ENCODE measurements at regions not wholly inside any gene's neighbourhood (a gene's known extent, or its start where the extent isn't known, plus 50 kb on each side); places are given as distances from the start of the nearest gene placed in this dataset.

GRCh38 chr1:68745011-68745410 is 248.1 kb upstream of the DEPDC1 start:
- DNase-seq (ENCODE audit: low read depth) = no peak
- no peak for TF ChIP-seq CTCF (conservative IDR thresholded peaks at IDR 0.05; ENCODE audit: low read depth, low read length)
- no peak overlapping the region for H3K4me3 ChIP-seq (ENCODE audit: low read length)

DNA sequence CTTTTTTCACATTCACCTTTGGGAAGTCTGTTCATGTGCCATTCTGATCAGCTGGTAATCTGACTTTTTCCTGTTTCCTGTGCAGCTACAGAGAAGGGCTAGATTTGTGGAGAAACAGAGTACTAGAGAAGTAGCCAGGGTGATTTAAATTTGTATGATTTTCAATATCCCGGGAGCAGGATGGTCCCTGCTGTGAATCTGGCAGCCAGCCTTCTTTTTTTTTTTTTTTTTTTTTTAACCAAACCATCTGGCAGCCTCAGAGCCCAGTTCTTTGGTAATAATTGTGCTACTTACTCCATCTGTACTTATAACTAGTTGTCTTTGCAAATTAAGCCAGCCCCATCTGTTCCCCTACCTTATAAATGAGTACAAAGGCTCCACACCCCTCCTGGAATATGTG is 248.6 kb upstream of the DEPDC1 start:
- H3K4me3 ChIP-seq (ENCODE audit: low read length) = no peak overlapping the region
- no peak for DNase-seq (ENCODE audit: low read depth)
- TF ChIP-seq CTCF (conservative IDR thresholded peaks at IDR 0.05; ENCODE audit: low read depth, low read length) = no peak

DNA sequence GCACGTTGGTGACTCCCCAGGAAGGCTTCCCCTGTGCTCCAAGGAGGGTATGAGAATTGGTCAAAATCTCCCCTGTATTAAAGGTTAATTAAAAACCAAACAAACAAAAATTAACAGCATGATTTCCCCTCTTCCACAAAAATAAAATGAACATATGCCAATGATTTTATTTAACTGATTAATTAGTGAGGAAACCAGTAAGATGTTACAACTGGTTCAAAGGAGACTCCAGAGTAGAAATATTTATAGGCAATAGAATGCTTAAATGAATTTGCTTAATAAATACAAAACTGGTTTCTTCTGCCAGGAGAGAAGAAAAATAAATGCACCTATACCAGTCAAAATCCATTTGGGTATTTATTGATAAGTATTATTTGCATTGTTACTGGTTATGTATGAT is 249.5 kb upstream of the DEPDC1 start:
- TF ChIP-seq CTCF (conservative IDR thresholded peaks at IDR 0.05; ENCODE audit: low read depth, low read length) = no peak
- H3K4me3 ChIP-seq (ENCODE audit: low read length) = no peak overlapping the region
- no peak for DNase-seq (ENCODE audit: low read depth)

DNA sequence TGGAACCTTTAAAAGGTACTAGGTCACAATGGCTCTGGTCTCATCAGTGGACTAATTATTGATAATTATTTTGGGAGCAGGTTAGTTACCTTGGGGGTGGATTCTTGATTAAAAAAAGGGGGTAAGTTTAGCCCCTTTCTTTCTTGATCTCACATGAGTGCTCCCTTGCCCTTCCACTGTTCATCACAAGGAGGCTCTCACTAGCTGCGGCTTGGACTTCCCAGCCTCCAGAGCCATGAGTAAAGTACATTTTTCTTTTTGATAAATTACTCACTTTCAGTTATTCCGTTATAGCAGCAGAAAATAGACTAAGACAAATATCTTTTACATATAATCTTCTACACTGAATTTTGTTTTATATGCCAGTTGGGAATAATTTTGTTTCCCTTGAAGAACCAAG is 254.8 kb upstream of the DEPDC1 start:
- TF ChIP-seq CTCF (conservative IDR thresholded peaks at IDR 0.05; ENCODE audit: low read depth, low read length) = no peak
- no peak for DNase-seq (ENCODE audit: low read depth)
- no peak overlapping the region for H3K4me3 ChIP-seq (ENCODE audit: low read length)

DNA sequence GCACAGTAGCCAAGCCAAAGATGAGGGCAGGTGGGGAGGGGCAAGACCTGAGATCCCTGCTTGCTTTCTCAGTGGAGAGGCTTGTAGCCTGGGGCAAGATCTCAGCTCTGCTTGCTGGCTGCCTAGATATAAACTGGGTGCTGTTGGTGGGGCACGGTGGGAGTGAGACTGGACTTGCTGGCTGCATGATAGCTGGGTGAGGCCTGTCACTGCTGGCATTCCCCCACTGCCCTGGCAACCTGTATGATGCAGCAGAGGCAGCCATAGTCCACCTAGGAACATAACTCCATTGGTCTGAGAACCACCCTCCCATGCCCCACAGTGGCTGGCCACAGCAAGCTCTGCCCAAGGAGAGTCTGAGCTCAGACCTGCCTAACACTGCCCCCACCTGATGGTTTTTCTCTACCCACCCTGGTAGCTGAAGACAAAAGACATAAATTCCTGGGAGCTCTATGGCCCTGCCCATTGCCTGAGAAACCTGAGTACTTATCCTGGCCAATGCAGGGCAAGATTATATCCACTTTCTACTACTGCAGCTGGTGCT is 261.9 kb upstream of the DEPDC1 start:
- no peak for DNase-seq (ENCODE audit: low read depth)
- TF ChIP-seq CTCF (conservative IDR thresholded peaks at IDR 0.05; ENCODE audit: low read depth, low read length) = no peak

DNA sequence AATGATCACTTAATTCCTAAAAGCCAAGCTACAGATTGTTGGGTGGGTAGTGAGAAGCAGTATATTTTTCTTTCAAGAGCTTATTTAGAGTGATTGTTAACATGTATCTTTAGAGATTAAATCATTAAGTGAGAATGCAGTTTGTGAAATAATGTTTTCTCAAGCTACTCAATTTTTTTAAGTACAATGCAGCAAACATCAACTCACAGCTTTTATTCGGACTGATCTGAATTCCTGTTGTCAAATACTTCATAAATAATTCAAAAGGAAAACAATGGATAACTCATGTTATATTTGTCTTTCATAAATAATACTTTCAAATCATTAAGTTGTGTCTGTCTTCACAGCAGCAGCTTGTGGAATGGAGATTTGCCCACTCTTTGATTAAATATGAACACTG is 271.1 kb upstream of the DEPDC1 start:
- no peak for DNase-seq (ENCODE audit: low read depth)
- H3K4me3 ChIP-seq (ENCODE audit: low read length) = no peak overlapping the region
- TF ChIP-seq CTCF (conservative IDR thresholded peaks at IDR 0.05; ENCODE audit: low read depth, low read length) = no peak

More for the DNA sequence above, 261.9 kb upstream of the DEPDC1 start:
- no peak overlapping the region for H3K4me3 ChIP-seq (ENCODE audit: low read length)

GRCh38 chr1:68770817-68771216 is 273.9 kb upstream of the DEPDC1 start:
- no peak overlapping the region for H3K4me3 ChIP-seq (ENCODE audit: low read length)
- DNase-seq (ENCODE audit: low read depth) = no peak
- no peak for TF ChIP-seq CTCF (conservative IDR thresholded peaks at IDR 0.05; ENCODE audit: low read depth, low read length)

Data from retinal pigment epithelial cell (primary cell).